Stimulated activated CD4-positive, alpha-beta T cell treated with anti-CD3 and anti-CD28 coated beads, Interleukin-1b, Interleukin-23, amount 100 ng/mL, for 24 hours (primary cell): ENCODE measurements at regions not wholly inside any gene's neighbourhood (a gene's known extent, or its start where the extent isn't known, plus 50 kb on each side); places are given as distances from the start of the nearest gene placed in this dataset.
A peak's percentile ranks its signal among the peaks of the same experiment; 100 is the strongest.
"Not testable (repeated sequence)": the region's sequence is repeated elsewhere in the genome, so short reads cannot be mapped to it uniquely, and the experiment has no call there.

Experiments
- DNase-seq, 4 experiments: peaks; one replicate each; pipeline ENCODE4 v3.0.0-alpha.2; 2020; ENCODE audit warnings: low read depth in 4 of 4, low spot score in 1 of 4

DNA sequence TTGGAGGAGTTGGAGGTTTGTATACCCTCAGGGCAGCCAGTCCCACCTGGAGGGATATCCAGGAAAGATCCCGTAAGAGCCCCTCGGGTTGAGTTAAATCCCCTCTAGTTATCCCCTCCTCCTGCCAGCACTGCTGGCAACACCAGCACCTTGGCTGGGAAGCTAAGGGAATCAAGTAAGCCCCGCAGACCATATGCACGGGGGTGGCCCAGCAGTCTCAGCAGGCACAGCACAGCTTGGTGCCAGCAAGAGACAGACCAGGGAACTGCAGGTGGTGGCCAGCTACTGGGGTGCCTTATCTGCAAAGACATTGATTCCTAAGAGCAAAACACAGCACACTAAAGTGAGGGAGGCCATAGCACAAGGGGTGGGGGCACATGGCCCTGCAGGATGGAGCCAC lies 173.8 kb downstream of the GOLGA6L4 start:
- DNase-seq, result not testable (repeated sequence)

DNA sequence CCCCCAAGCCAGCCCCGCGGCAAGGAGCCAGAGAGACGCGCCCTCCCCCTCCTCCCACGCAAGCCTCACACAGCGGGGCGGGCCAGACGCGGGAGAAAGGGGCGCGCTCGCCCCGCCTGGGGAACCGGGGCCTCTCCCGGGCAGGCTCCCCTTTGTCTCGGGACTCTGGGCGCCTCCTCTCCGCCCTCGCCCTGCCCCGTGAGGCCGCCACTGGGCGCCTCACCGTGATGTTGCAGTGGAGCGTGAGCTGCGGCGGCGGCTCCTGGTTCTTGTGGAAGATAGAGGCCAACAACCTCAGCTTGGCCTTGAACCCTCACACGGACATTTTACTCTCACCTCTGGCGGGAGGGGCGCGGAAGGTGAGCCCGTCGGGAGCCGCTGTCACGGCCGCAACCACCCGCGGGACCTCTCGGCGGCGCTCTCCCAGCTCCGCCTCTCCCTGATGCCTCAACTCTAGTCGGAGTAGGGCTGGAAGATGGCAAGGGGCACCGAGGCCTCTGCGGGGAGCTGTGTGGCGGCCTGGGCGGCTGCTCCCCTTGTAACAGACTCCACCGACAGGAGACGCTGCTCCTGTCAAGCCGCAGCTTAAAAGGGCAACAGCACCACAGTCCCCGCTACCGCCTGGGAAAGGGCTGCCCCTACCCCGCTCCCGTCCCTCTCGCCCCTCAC lies 179.2 kb upstream of the ZSCAN2 start:
- DNase-seq, result not testable (repeated sequence)

GRCh38 chr15:84425327-84425726 lies 175.5 kb upstream of the ZSCAN2 start:
- DNase-seq, result not testable (repeated sequence)

GRCh38 chr15:84473305-84473877 lies 127.4 kb upstream of the ZSCAN2 start:
- DNase-seq, result not testable (repeated sequence)

GRCh38 chr15:84476364-84477033 lies 124.3 kb upstream of the ZSCAN2 start:
- not testable (repeated sequence) for DNase-seq

- not testable (repeated sequence) for DNase-seq
Measured at GRCh38 chr15:84477550-84477949, 123.3 kb upstream of the ZSCAN2 start.

- not testable (repeated sequence) for DNase-seq
Measured at GRCh38 chr15:84480174-84480681, 120.6 kb upstream of the ZSCAN2 start.

DNA sequence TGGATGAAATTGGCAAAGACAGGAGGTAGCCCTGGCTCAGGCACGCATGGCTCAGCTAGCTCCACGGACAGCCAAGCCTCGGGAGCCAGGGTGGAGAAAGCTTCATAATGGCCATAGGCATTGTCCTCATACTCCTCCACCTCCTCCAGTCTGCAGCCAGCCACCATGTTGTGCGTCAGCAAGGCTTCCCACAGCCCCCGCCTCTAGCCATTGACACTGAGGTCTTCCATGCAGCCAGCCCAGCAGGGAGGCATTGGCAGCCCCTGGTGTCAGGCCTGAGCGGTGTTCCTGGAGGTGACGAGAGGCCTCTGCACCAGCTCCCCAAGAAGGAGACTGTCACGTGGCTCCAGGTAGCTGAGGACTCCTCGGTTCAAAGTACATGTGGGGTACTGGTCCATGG lies 117.0 kb upstream of the ZSCAN2 start:
- not testable (repeated sequence) for DNase-seq

DNA sequence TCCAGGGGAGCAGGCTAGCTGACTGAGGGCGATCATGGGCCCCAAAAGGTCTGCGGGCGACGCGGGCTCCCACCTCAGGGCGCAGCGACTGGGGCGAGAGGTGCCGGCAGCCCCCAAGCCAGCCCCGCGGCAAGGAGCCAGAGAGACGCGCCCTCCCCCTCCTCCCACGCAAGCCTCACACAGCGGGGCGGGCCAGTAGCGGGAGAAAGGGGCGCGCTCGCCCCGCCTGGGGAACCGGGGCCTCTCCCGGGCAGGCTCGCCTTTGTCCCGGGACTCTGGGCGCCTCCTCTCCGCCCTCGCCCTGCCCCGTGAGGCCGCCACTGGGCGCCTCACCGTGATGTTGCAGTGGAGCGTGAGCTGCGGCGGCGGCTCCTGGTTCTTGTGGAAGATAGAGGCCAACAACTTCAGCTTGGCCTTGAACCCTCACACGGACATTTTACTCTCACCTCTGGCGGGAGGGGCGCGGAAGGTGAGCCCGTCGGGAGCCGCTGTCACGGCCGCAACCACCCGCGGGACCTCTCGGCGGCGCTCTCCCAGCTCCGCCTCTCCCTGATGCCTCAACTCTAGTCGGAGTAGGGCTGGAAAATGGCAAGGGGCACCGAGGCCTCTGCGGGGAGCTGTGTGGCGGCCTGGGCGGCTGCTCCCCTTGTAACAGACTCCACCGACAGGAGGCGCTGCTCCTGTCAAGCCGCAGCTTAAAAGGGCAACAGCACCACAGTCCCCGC lies 100.5 kb upstream of the ZSCAN2 start:
- peak in 3 of 4 experiments; percentile 7 to 25 (median 25) for DNase-seq

- DNase-seq, result not testable (repeated sequence)
Measured at GRCh38 chr15:84503101-84503500, 97.7 kb upstream of the ZSCAN2 start.

- not testable (repeated sequence) for DNase-seq
Measured at GRCh38 chr15:84505552-84505951, 95.3 kb upstream of the ZSCAN2 start.

DNA sequence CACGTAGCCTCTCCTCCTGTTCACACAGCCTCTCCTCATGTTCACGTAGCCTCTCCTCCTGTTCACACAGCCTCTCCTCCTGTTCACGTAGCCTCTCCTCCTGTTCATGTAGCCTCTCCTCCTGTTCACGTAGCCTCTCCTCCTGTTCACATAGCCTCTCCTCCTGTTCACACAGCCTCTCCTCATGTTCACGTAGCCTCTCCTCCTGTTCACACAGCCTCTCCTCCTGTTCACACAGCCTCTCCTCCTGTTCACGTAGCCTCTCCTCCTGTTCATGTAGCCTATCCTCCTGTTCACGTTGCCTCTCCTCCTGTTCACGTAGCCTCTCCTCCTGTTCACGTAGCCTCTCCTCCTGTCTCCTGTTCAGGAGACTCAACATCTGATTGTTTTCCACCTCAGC lies 88.5 kb upstream of the ZSCAN2 start:
- DNase-seq, result not testable (repeated sequence)

DNA sequence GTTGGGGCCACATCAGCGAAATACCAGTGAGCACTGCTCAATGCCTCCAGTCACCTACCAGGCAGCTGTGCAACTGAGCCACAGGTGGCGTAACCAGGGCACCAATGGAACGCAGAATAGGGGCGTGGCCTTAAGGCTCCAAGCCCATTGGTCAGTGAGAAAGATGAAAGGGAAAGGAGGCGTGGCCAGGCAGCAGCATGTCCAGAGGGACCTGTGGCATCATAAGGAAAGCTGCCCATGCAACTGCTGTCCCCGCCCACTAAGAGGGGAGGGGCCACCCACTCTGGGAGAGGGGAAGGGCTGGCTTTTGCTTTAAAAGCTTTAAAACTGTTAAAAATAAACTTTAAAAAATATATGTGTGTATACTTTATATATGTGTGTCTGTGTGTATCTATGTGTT lies 84.0 kb upstream of the ZSCAN2 start:
- DNase-seq, result peak in 1 of 4 experiments; percentile 9

GRCh38 chr15:84525491-84526344 lies 75.1 kb upstream of the ZSCAN2 start:
- peak in 1 of 4 experiments; percentile 3 for DNase-seq

DNA sequence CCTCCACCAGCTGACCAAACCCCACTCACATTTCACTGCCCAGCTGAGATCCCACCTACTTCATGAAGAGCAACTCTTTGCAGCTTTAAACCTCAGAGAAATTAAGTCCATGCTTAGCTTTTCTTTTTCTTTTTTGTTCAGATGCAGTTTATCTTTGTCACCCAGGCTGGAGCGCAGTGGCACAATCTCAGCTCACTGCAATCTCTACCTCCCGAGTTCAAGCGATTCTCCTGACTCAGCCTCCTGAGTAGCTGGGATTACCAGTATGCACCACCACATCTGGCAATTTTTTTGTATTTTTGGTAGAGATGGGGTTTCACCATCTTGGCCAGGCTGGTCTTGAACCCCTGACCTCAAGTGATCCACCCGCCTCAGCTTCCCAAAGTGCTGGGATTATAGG lies 70.1 kb upstream of the ZSCAN2 start:
- DNase-seq, result not testable (repeated sequence)

DNA sequence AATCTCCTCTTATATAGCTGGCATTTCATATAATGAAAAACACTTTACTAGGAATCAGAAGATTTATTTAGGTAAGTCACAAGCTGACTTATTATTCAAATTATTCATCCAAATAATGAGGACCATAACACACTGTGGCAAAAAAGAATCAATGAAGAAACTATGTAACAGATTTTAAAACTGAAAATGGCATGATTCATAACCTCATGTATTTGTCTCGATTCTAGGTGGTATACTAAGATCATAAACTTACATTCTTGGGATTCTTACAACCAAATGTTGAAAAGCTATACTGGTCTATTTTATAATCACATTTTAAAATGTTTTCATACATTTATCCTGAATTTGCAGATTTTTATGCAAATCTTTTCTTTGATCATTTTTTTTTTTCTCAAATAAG lies 69.6 kb upstream of the ZSCAN2 start:
- not testable (repeated sequence) for DNase-seq

GRCh38 chr15:84531709-84532367 lies 69.0 kb upstream of the ZSCAN2 start:
- DNase-seq, result not testable (repeated sequence)

DNA sequence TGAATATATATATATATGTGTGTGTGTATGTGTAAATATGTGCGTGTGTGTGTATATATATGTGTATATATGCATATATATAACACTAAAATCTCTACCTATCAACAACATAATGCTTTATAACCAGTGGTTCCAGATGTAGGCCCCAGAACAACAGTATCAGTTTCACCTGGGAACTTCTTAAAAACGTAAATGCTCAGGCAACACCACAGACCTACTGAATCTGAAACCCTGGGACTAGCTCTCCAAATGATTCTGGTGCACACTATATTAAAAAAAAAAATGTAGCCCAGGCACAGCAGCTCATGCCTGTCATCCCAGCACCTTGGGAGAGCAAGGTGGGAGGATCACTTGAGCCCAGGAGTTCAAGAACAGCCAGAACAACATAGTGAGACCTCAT lies 67.1 kb upstream of the ZSCAN2 start:
- not testable (repeated sequence) for DNase-seq

GRCh38 chr15:84534561-84535235 lies 66.1 kb upstream of the ZSCAN2 start:
- DNase-seq, result not testable (repeated sequence)
